Endothelial cell (in vitro differentiated cells): ENCODE measurements at regions not wholly inside any gene's neighbourhood (a gene's known extent, or its start where the extent isn't known, plus 50 kb on each side); places are given as distances from the start of the nearest gene placed in this dataset.
"Not testable (repeated sequence)": the region's sequence is repeated elsewhere in the genome, so short reads cannot be mapped to it uniquely, and the experiment has no call there.

ENCODE experiments used
- DNase-seq: peaks from one replicate; pipeline ENCODE4 v3.0.0; 2021; ENCODE audit warnings: low spot score
- H3K27ac Mint-ChIP-seq: one replicate; pipeline ENCODE4 v1.8.0; 2021; ENCODE audit warnings: mixed read lengths, inconsistent platforms; ENCODE audit not compliant: unreplicated experiment
- H3K27me3 Mint-ChIP-seq: one replicate; pipeline ENCODE4 v1.8.0; 2021; ENCODE audit warnings: mild to moderate bottlenecking, moderate library complexity, mixed read lengths, inconsistent platforms; ENCODE audit not compliant: unreplicated experiment
- H3K36me3 Mint-ChIP-seq: one replicate; pipeline ENCODE4 v1.8.0; 2021; ENCODE audit warnings: mild to moderate bottlenecking, low read depth, mixed read lengths, inconsistent platforms; ENCODE audit not compliant: unreplicated experiment
- H3K4me1 Mint-ChIP-seq: one replicate; pipeline ENCODE4 v1.8.0; 2021; ENCODE audit warnings: mild to moderate bottlenecking, mixed read lengths, inconsistent platforms; ENCODE audit not compliant: unreplicated experiment
- H3K4me3 Mint-ChIP-seq: one replicate; pipeline ENCODE4 v1.8.0; 2021; ENCODE audit warnings: mild to moderate bottlenecking, mixed read lengths, inconsistent platforms; ENCODE audit not compliant: unreplicated experiment
- H3K9me3 Mint-ChIP-seq: one replicate; pipeline ENCODE4 v1.8.0; 2021; ENCODE audit warnings: mixed read lengths, inconsistent platforms; ENCODE audit not compliant: unreplicated experiment
- TF ChIP-seq, protein P1 (sequence below): fragments of 200-600 bp; sonication (generic); IDR thresholded peaks from one replicate; pipeline ENCODE4 v1.5.0; 2021; ENCODE audit warnings: antibody characterized with exemption; ENCODE audit not compliant: unreplicated experiment

DNA sequence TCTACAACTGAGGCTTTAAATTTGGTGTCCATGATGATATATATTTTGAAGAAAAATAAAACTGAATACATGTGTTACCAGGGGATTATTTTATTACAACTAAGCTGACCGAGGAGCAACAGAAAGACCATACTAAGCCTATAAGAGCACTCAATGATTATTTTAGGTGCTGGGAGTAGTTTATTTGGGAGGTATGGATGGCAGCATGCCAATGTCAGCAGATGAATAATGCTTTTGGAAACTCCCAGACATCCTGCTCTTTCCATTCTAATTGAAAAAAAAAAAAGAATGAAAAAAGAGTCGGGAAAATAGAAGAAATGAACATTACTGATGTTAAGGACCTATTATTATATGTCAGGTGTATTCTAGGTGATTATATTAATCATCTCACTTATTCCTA lies 441.2 kb downstream of the BTG1 start:
- Mint-ChIP-seq H3K36me3 (no peaks in the 10 kb centered on the region), H3K4me3 (no peak overlapping the region), H3K4me1 (peaks cover 5% of the 10 kb centered on the region), H3K27me3 (no peaks in the 10 kb centered on the region), H3K9me3 (no peaks in the 10 kb centered on the region), H3K27ac (no peak overlapping the region)
- TF ChIP-seq, protein P1, sequence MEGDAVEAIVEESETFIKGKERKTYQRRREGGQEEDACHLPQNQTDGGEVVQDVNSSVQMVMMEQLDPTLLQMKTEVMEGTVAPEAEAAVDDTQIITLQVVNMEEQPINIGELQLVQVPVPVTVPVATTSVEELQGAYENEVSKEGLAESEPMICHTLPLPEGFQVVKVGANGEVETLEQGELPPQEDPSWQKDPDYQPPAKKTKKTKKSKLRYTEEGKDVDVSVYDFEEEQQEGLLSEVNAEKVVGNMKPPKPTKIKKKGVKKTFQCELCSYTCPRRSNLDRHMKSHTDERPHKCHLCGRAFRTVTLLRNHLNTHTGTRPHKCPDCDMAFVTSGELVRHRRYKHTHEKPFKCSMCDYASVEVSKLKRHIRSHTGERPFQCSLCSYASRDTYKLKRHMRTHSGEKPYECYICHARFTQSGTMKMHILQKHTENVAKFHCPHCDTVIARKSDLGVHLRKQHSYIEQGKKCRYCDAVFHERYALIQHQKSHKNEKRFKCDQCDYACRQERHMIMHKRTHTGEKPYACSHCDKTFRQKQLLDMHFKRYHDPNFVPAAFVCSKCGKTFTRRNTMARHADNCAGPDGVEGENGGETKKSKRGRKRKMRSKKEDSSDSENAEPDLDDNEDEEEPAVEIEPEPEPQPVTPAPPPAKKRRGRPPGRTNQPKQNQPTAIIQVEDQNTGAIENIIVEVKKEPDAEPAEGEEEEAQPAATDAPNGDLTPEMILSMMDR = no peak
- no peak for DNase-seq

DNA sequence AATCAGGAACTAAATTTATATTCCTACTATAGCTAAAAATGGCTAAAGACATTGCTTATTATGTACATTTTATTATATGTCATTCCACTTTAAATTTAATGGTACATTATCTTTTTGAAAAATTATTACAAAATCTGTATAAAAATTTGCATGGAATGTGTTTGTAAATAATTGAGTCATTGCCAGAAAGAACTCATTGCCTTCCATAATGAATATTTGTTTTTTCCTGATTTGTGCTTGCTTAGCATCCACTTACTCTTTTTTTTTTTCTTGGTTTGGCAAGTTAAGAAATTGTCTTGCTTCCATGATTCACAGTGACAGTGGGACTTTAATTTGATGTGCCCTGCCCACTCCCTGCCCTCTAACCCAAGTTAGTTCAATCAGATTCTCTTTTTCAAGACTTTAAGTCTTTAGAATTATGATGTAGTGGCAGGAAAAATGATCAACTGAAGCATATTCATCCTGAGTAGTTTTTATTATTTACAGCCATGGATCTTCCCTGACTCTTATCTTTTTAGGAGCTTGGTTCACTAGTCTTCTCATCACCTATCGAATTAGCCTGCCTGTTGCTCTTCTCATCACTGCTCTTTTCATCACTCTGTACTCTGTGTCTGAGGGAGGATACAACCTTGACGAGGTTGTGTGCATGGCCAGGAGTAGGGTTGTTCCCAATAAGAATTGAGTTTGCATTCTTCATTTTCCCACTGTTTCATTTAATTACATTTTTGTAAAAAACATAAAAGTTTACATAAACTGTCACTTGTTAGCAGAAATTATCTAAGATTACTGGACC lies 442.0 kb downstream of the BTG1 start:
- Mint-ChIP-seq H3K9me3 (no peaks in the 10 kb centered on the region), H3K36me3 (no peaks in the 10 kb centered on the region), H3K4me1 (peaks cover 5% of the 10 kb centered on the region), H3K27ac (no peak overlapping the region), H3K27me3 (no peaks in the 10 kb centered on the region), H3K4me3 (no peak overlapping the region)
- no peak for DNase-seq
- TF ChIP-seq, protein P1 = no peak

DNA sequence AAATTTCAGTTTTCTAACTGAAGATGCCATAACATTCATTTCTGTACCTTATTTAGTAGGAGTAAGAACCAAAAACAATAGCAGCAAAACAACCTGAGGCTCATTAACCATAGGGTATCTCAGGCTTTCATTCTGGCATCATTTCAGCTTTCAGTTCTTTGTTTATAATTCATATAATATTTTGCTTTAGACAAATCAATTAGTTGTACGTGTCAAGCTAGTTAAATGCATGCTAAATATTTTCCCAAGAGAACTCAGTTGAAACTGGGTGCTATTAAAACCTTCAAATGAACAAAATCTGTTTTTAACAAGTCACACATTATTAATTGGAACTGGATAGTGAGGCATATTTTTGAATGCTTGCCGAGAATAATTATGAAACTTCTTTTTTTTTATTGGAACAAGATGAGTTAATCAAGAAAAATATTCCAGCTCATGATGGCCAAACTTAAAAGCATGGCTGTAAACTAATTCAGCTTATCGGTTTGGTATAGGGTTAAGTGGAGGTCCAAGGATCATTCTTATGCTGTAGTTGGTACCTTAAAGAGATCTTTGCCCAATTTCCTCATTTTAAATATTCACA lies 442.7 kb downstream of the BTG1 start:
- DNase-seq = no peak
- no peaks in the 10 kb centered on the region for H3K9me3 Mint-ChIP-seq
- no peak overlapping the region for H3K4me3 Mint-ChIP-seq
- no peak overlapping the region for H3K27ac Mint-ChIP-seq
- no peaks in the 10 kb centered on the region for H3K27me3 Mint-ChIP-seq
- H3K36me3 Mint-ChIP-seq = no peaks in the 10 kb centered on the region
- TF ChIP-seq, protein P1 = no peak
- H3K4me1 Mint-ChIP-seq = peaks cover 5% of the 10 kb centered on the region

DNA sequence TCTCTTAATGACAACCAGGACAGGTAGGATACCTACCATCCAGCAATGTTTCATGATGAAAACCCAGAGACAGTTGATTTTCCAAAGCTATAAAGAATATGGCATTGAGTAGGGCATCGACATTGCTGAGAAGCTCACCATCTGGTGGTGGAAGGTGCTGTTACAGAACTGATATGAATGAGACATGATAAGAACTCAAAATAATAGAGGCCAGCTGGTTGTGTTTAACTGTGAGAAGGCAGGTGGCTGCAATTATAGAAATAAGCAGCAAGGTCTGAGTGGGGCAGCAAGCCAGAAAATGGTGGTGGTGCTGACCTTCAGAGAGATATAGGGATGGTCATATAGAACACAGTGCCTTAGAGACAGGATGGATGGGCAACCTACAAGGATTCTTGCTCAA lies 449.7 kb downstream of the BTG1 start:
- peaks cover 3% of the 10 kb centered on the region for H3K4me1 Mint-ChIP-seq
- H3K9me3 Mint-ChIP-seq = no peaks in the 10 kb centered on the region

DNA sequence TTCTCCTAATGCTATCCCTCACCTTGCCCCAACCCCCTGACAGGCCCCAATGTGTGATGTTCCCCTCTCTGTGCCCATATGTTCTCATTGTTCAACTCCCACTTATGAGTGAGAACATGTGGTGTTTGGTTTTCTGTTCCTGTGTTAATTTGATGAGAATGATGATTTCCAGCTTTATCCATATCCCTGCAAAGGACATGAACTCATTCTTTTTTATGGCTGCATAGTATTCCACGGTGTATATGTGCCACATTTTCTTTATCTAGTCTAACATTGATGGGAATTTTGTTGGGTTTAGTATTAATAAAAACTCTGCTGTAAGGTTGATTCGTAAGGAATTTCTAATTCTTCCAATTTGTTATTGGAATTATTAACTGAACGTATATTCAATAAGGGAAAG lies 450.2 kb downstream of the BTG1 start:
- not testable (repeated sequence) for H3K4me3 Mint-ChIP-seq, H3K27ac Mint-ChIP-seq, H3K4me1 Mint-ChIP-seq, H3K36me3 Mint-ChIP-seq, DNase-seq, H3K27me3 Mint-ChIP-seq, H3K9me3 Mint-ChIP-seq

More for the DNA sequence above, 449.7 kb downstream of the BTG1 start:
- Mint-ChIP-seq H3K36me3 (no peaks in the 10 kb centered on the region), H3K27me3 (no peaks in the 10 kb centered on the region), H3K27ac (no peak overlapping the region), H3K4me3 (no peak overlapping the region)
- no peak for DNase-seq
- TF ChIP-seq, protein P1 = no peak
